ENCODE measurements at regions not wholly inside any gene's neighbourhood (a gene's known extent, or its start where the extent isn't known, plus 50 kb on each side); places are given as distances from the start of the nearest gene placed in this dataset.

DNA sequence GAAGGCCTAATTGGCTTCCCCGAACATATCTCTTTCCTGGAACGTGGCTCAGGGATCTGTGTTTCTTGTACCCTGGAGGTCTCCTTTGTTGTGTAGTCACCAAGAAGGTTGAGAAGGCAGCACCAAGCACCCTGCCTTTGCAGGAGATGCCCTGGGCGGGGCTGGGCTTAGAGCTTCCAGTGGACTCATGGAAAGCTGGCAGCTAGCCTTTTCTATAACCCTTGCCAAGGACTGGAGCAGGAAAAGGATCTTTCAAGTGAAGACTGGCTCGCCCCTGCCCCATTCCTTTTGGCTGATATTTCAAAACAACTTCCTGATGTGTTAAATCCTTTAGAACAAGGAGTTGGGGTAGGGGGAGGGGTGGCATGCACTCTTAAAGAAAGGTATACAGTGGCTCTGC lies 58.9 kb upstream of the EPHA6 start:
- TF ChIP-seq, protein P1, sequence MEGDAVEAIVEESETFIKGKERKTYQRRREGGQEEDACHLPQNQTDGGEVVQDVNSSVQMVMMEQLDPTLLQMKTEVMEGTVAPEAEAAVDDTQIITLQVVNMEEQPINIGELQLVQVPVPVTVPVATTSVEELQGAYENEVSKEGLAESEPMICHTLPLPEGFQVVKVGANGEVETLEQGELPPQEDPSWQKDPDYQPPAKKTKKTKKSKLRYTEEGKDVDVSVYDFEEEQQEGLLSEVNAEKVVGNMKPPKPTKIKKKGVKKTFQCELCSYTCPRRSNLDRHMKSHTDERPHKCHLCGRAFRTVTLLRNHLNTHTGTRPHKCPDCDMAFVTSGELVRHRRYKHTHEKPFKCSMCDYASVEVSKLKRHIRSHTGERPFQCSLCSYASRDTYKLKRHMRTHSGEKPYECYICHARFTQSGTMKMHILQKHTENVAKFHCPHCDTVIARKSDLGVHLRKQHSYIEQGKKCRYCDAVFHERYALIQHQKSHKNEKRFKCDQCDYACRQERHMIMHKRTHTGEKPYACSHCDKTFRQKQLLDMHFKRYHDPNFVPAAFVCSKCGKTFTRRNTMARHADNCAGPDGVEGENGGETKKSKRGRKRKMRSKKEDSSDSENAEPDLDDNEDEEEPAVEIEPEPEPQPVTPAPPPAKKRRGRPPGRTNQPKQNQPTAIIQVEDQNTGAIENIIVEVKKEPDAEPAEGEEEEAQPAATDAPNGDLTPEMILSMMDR (conservative IDR thresholded peaks at IDR 0.05; ENCODE audit: control insufficient read depth, insufficient read depth, low read depth, low read length), result no peak
- DNase-seq (ENCODE audit: low read depth), result no peak
- H3K4me3 ChIP-seq (ENCODE audit: control insufficient read depth, low read depth, low read length), result no peak overlapping the region

- TF ChIP-seq, protein P1 (conservative IDR thresholded peaks at IDR 0.05; ENCODE audit: control insufficient read depth, insufficient read depth, low read depth, low read length), result no peak
- no peak for DNase-seq (ENCODE audit: low read depth)
Observed at GRCh38 chr3:96756516-96756915, 57.9 kb upstream of the EPHA6 start.

DNA sequence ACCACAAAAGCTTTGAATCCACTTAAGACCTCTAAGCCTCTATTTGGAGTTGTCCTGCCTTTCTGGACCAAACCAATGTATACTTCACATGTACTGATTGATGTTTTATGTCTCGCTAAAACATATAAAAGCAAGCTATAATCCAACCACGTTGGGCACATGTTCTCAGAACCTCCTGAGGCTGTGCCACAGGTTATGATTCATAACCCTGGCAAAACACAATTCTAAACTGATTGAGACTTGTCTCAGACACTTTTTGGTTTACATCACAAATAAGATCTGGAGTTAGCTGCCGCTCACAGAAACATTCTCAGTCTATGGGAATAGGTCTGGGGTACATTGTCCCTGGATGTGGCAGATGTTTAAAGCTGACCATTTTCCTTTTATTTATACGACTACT lies 53.4 kb upstream of the EPHA6 start:
- no peak for DNase-seq (ENCODE audit: low read depth)
- TF ChIP-seq, protein P1 (conservative IDR thresholded peaks at IDR 0.05; ENCODE audit: control insufficient read depth, insufficient read depth, low read depth, low read length), result no peak
- H3K4me3 ChIP-seq (ENCODE audit: control insufficient read depth, low read depth, low read length), result no peak overlapping the region

More at GRCh38 chr3:96756516-96756915, 57.9 kb upstream of the EPHA6 start:
- H3K4me3 ChIP-seq (ENCODE audit: control insufficient read depth, low read depth, low read length), result no peak overlapping the region
